AG04450 (cell line): ENCODE measurements at regions not wholly inside any gene's neighbourhood (a gene's known extent, or its start where the extent isn't known, plus 50 kb on each side); places are given as distances from the start of the nearest gene placed in this dataset.

Source experiments
- CTCF ChIA-PET: fragments of 300-600, 350-600 bp; formaldehyde crosslinking; extraction: SDS; loops from one replicate; lab custom pipeline; 2022; ENCODE audit warnings: antibody characterized with exemption, inconsistent platforms; lab: Charles Lee
- POLR2A ChIA-PET: fragments of 350-600 bp; formaldehyde crosslinking; extraction: SDS; loops from one replicate; lab custom pipeline; 2021; ENCODE audit warnings: antibody characterized with exemption, inconsistent platforms; lab: Yijun Ruan, JAX
- DNase-seq: peaks from one replicate; pipeline ENCODE4 v3.0.0-alpha.2; 2011; ENCODE audit warnings: low read depth, low spot score
- H3K27ac ChIP-seq: one replicate; pipeline ENCODE4 v1.5.1; 2012; ENCODE audit warnings: low read depth, low read length, control low read depth
- H3K27me3 ChIP-seq: one replicate; pipeline ENCODE4 v1.6.0; 2012; ENCODE audit warnings: low read length; ENCODE audit not compliant: control insufficient read depth, insufficient read depth
- H3K4me3 ChIP-seq: 2 replicates; pipeline ENCODE4 v1.5.1; 2011; ENCODE audit warnings: mild to moderate bottlenecking, low read depth, low read length, control low read depth
- H3K9me3 ChIP-seq: 2 replicates; pipeline ENCODE4 v1.5.1; 2012; ENCODE audit warnings: low read length; ENCODE audit not compliant: control insufficient read depth, insufficient read depth
- CTCF ChIP-seq: IDR thresholded peaks from 2 replicates; pipeline ENCODE4 v1.5.1; 2011; ENCODE audit warnings: low read depth, low read length, control low read depth, inconsistent platforms

- peaks cover 39% of the 10 kb centered on the region for H3K9me3 ChIP-seq
- H3K4me3 ChIP-seq, result no peak overlapping the region
- no peak for DNase-seq
- POLR2A ChIA-PET, result no interaction called here
- H3K27ac ChIP-seq, result no peak overlapping the region
- H3K27me3 ChIP-seq, result no peaks in the 10 kb centered on the region
- TF ChIP-seq CTCF, result no peak
- CTCF ChIA-PET, result no interaction called here
Measured at GRCh38 chr2:860259-860855, 90.3 kb upstream of the SNTG2 start.

GRCh38 chr2:858646-859045, 92.0 kb upstream of the SNTG2 start:
- no peak overlapping the region for H3K4me3 ChIP-seq
- no peaks in the 10 kb centered on the region for H3K27me3 ChIP-seq
- ChIA-PET CTCF (no interaction called here), POLR2A (no interaction called here)
- TF ChIP-seq CTCF, result no peak
- no peak overlapping the region for H3K27ac ChIP-seq
- no peak for DNase-seq
- H3K9me3 ChIP-seq, result peaks cover 25% of the 10 kb centered on the region

- no peak for TF ChIP-seq CTCF
- DNase-seq, result no peak
- Histone ChIP-seq H3K27me3 (no peaks in the 10 kb centered on the region), H3K4me3 (no peak overlapping the region), H3K9me3 (peaks cover 29% of the 10 kb centered on the region), H3K27ac (no peak overlapping the region)
- ChIA-PET POLR2A (no interaction called here), CTCF (no interaction called here)
Measured at GRCh38 chr2:857937-858336, 92.7 kb upstream of the SNTG2 start.

GRCh38 chr2:857081-857480, 93.6 kb upstream of the SNTG2 start:
- Histone ChIP-seq H3K4me3 (no peak overlapping the region), H3K27ac (no peak overlapping the region), H3K27me3 (no peaks in the 10 kb centered on the region), H3K9me3 (peaks cover 24% of the 10 kb centered on the region)
- ChIA-PET CTCF (no interaction called here), POLR2A (no interaction called here)
- no peak for TF ChIP-seq CTCF
- no peak for DNase-seq

GRCh38 chr2:856456-856855, 94.2 kb upstream of the SNTG2 start:
- no peak for DNase-seq
- CTCF ChIA-PET, result no interaction called here
- POLR2A ChIA-PET, result no interaction called here

More at GRCh38 chr2:856456-856855, 94.2 kb upstream of the SNTG2 start:
- Histone ChIP-seq H3K4me3 (no peak overlapping the region), H3K27me3 (no peaks in the 10 kb centered on the region), H3K27ac (no peak overlapping the region), H3K9me3 (peaks cover 22% of the 10 kb centered on the region)
- TF ChIP-seq CTCF, result no peak
